Renal cortical epithelial cell (primary cell): ENCODE measurements at regions not wholly inside any gene's neighbourhood (a gene's known extent, or its start where the extent isn't known, plus 50 kb on each side); places are given as distances from the start of the nearest gene placed in this dataset.
"Not testable (repeated sequence)": the region's sequence is repeated elsewhere in the genome, so short reads cannot be mapped to it uniquely, and the experiment has no call there.

ENCODE experiments used
- DNase-seq: peaks from one replicate; pipeline ENCODE4 v3.0.0-alpha.2; 2011; ENCODE audit warnings: low read depth

- no peak for DNase-seq
These were observed 180.9 kb upstream of the C14orf180 start for GRCh38 chr14:104398656-104399055.

GRCh38 chr14:104399432-104400155 lies 180.0 kb upstream of the C14orf180 start:
- DNase-seq = no peak

- DNase-seq = no peak
These were observed 179.2 kb upstream of the C14orf180 start for GRCh38 chr14:104400355-104400754.

GRCh38 chr14:104401785-104402184 lies 177.8 kb upstream of the C14orf180 start:
- DNase-seq = no peak

- DNase-seq = not testable (repeated sequence)
These were observed 177.3 kb upstream of the C14orf180 start for GRCh38 chr14:104402303-104402702.

GRCh38 chr14:104403421-104404220 lies 175.9 kb upstream of the C14orf180 start:
- no peak for DNase-seq

GRCh38 chr14:104404922-104405321 lies 174.6 kb upstream of the C14orf180 start:
- no peak for DNase-seq

GRCh38 chr14:104405360-104406226 lies 174.0 kb upstream of the C14orf180 start:
- no peak for DNase-seq

GRCh38 chr14:104406831-104407230 lies 172.7 kb upstream of the C14orf180 start:
- no peak for DNase-seq

- no peak for DNase-seq
These were observed 163.2 kb upstream of the C14orf180 start for GRCh38 chr14:104416383-104416782.

- no peak for DNase-seq
These were observed 159.6 kb upstream of the C14orf180 start for GRCh38 chr14:104419865-104420505.

- not testable (repeated sequence) for DNase-seq
These were observed 159.0 kb upstream of the C14orf180 start for GRCh38 chr14:104420523-104420922.

GRCh38 chr14:104420990-104421389 lies 158.6 kb upstream of the C14orf180 start:
- no peak for DNase-seq

- no peak for DNase-seq
These were observed 158.2 kb upstream of the C14orf180 start for GRCh38 chr14:104421401-104421821.

GRCh38 chr14:104421892-104422828 lies 157.4 kb upstream of the C14orf180 start:
- no peak for DNase-seq

GRCh38 chr14:104422837-104423681 lies 156.5 kb upstream of the C14orf180 start:
- no peak for DNase-seq

- DNase-seq = no peak
These were observed 155.7 kb upstream of the C14orf180 start for GRCh38 chr14:104423701-104424405.

- no peak for DNase-seq
These were observed 155.0 kb upstream of the C14orf180 start for GRCh38 chr14:104424406-104425072.
